GM18511 (cell line): ENCODE measurements at regions not wholly inside any gene's neighbourhood (a gene's known extent, or its start where the extent isn't known, plus 50 kb on each side); places are given as distances from the start of the nearest gene placed in this dataset.
"Not testable (repeated sequence)": the region's sequence is repeated elsewhere in the genome, so short reads cannot be mapped to it uniquely, and the experiment has no call there.

Experiments used
- ATAC-seq: cut with Tn5 transposase; IDR thresholded peaks from one replicate; pipeline ENCODE4 v1.9.1; 2021; ENCODE audit warnings: mild to moderate bottlenecking, moderate library complexity; ENCODE audit not compliant: unreplicated experiment

DNA sequence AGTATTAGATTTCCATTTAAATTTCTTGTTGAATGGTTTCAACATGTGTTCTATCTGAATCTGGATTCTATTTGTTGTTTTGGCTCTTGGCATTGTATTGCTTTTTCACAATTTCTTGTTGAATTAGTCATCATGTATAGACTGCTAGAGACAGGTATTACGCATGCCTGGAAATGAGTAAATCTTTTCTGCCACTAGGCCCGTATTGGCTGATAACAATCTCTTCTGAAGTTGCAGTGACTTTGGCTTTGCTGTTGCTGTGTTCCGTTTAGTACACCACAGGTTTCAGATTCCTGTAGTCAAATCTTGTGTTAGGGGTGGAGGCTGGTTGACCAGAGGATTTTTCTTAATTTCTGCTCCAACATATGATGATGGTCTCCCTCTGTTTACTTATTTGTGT is 1339.4 kb downstream of the GRIK2 start:
- no peak for ATAC-seq

- not testable (repeated sequence) for ATAC-seq
Observed at GRCh38 chr6:102722086-102722485, 1328.6 kb downstream of the GRIK2 start.

DNA sequence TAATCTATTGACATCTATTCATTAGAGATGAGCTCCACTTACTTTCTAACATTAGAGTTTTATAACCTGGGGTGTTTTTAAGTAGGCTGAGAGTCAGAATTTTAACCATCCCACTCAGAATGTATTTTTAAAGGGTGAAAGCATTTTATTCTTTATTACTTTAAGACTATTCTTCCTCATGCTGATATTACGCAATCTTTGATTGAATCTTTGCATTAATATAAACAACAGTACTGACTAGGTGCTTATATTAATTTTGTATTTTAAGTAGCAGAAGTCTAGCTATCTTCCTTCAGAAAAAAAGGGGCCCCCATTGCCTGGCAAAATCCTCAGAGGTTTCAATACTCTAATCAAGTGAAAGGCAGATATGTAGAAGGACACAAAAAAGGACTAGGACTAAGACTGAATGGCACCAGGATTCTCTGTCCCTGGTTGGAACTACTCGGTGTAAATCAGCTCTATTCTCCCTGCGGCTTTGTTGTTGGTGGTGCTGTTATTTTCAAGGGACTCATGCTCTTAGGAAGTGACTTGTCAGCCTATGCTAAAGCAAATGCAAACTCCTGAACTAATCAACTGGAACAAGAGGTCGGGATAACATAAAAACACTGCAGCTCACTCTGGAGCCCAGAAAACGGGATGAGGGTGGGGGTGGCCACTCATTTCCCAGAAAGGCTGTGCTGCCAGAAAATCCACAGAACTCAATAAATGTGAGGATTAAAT is 1324.4 kb downstream of the GRIK2 start:
- no peak for ATAC-seq

GRCh38 chr6:102717252-102717651 is 1323.7 kb downstream of the GRIK2 start:
- no peak for ATAC-seq

- no peak for ATAC-seq
Observed at GRCh38 chr6:102701019-102701418, 1307.5 kb downstream of the GRIK2 start.

GRCh38 chr6:102686461-102686860 is 1293.0 kb downstream of the GRIK2 start:
- ATAC-seq, result no peak

DNA sequence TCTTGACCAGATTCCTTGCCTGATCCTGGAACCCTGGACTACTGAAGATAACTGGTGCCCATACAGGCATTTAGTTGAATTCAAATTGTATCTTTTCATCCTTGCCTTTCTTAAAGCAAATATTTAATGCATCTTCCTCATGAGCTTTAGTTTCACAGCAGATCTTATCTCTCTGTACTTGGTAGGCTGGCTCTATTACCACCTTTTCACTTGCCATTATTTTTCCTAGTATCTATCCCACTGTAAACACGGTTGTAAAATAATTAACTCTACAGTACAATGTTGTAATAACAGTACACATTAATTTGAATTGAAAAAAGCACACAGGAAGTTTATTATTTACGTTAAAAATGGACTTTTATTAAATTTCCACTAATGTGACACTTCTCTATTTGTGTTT is 1286.9 kb downstream of the GRIK2 start:
- no peak for ATAC-seq

DNA sequence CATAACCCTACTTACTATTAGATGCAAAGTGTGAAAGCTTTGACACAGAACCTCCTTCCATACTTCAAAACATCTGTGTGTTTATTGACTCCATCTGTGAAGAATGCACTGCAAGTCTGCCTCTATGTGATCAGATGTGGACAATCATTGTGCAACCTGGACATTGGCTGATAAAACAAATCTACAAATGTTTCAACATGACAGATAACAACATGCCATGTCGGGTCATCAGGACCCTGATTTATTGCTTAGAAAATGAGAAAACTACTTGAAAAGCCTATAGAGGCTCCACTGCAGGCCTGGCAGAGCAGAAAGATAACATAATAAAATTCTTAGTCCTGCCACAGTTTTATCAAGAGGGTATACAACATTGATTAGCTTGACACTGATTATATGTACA is 1286.4 kb downstream of the GRIK2 start:
- no peak for ATAC-seq

DNA sequence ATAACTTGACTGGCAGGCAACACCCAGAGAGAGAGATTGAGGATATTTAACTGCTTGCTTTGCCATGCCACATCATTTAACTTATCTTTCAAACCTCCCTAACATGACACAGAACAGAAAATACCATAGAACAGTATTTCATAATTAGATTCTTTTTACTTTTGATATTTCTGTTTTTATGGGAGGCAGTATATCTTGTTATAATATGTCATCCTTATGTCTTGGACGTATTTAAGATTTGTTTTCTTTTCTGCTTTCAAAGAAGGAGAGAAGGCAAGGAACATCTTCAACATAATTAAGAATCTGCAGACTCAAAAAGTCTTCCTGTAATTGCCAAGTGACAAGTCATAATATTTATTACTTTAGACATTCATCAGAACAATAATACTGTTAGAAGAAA is 1283.7 kb downstream of the GRIK2 start:
- ATAC-seq, result no peak

GRCh38 chr6:102670735-102671134 is 1277.2 kb downstream of the GRIK2 start:
- no peak for ATAC-seq

GRCh38 chr6:102662851-102663250 is 1269.3 kb downstream of the GRIK2 start:
- ATAC-seq, result no peak

DNA sequence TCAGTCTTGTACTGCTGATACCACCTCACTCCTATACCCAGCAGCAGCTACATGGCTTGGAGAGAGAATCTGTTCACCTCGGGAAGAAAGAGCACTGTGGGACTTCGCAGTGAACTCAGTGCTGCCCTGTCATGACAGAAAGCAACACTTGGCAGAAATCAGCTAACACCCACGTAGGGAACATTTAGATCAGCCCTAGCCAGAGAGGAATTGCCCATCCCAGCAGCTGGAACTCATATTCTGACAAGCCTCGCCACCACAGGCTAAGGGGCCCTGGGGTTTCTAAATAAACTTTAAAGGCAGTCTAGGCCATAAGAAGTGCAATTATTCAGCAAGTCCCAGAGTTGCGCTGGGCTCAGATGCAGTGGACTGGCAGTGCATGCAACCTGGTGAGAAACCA is 1266.8 kb downstream of the GRIK2 start:
- ATAC-seq, result no peak

GRCh38 chr6:102655823-102656222 is 1262.3 kb downstream of the GRIK2 start:
- no peak for ATAC-seq

GRCh38 chr6:102641426-102641825 is 1247.9 kb downstream of the GRIK2 start:
- ATAC-seq, result no peak

DNA sequence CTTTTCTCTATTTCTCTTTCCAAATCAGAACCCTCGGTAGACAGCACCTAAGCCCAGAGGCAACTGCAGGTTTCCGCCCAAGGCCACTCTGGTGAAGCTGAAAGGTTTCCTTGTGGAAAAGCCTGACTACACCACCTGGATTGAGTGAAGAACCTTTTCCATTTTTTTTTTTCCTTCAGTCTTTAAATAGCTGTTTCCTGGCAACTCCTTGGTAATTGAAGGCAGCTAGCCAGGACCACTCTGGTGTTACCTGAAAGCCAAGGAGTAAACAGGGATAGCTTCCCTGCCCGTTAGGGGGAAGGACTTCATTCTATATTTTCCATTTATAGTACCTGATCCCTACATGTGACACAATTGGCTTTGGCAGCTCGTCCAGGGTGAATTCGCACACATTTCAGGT is 1238.4 kb downstream of the GRIK2 start:
- ATAC-seq, result no peak

DNA sequence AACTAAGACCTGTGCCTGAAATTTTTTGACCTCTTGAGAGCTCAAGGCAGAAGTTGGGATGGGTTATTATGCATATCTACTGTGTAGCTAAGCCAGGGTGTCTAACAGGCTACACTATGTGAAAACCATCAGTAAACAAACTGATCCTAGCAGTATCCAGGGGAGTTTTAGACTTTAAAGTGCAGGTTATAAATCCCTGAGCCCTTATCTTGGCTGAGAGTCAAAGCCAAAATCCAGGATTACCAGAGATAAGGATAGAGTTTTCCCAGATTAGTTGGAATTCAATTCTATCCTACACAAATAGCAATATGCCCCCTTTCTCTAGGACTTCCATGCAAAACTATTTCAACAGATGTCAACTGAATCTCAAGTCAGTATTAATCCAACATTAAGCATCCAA is 1229.7 kb downstream of the GRIK2 start:
- no peak for ATAC-seq

DNA sequence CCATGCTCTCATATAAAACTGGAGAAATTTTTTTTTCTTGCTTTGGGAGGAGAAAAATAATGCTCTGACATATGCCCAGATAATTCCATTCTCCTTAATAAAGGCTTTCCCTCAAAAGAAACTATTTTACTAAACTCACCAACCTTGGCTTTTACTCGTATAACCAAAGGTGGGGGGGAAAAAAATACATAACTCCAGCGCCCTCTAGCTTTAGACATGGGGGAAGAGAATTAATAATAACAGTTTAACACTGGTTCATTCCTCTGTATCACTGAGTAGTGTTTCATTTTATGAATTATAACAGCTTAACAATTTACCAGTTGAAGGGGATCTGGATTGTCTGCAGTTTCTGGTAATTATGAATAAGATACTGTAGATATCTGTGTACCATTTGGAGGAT is 1226.1 kb downstream of the GRIK2 start:
- no peak for ATAC-seq

DNA sequence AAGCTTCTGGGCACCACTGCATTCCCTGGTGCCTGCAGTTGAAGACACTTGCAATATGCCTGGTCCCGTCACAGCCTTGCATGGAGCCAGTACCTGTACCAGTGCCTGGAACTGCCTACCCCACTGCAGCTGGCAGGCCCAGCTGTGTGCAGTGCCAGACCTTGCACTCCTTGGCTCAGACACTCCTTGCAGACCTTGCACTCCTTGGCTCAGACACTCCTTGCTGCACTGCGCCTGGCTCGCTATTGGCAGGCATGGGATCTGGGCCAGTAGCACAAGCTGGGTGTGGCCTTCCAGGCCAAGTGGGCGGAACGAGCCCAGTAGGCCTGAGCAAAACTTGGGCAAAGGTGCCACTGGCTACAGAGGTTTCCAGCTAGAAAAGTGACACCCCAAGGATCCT is 1189.1 kb downstream of the GRIK2 start:
- no peak for ATAC-seq

DNA sequence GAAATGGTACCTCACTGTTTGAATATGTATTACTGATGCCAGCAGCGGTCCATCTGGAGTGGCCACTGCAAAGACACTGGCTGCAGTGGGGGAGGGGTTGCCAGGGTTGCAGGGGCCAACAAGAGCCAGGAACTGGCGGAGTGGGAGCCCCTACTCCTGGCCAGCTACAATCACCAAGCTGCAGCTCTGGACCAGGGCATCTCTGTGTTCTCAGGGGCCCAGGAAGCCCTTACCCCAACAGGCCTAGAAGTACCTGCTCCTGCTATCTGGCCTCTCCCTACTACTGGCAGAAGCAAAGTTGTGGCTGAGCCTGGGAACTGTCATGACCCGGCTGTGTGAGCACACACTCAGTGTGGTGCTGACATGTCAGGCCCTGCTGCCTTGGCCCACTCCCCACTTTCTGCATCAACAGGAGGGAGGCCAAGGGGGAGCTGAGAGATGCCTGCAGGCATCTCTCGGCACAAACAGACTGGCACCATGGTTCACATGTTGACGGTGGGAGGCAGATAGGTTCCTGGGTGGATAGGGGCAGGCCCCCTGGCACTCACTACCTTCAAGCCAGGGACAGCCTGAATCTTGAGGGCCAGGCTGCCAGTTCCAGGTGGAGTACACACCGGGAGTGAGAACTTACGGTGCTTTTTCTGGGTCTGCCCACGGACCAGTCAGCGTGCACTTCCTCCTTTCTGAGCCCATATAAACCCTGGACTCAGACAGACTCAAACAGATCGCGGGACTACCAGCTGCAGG is 1188.0 kb downstream of the GRIK2 start:
- ATAC-seq, result no peak

- ATAC-seq, result no peak
Observed at GRCh38 chr6:102571236-102571908, 1177.9 kb downstream of the GRIK2 start.

DNA sequence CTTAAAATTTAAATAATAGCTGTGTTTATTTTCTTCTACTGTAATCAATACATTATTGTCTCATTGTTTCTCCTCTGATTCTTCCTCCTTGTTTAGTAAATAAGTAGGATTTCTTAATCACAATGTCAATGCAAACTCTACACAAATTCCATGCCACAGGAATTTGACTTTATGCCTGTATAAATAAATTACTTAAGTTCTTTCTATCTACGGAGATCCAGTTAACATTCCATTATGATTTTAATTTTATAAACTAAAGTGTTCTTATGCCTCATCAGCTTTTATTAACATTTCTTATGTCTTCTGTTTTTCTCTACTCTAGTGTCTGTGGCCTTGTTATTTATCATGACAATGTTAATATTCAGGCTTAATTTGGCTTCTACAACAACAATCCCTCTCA is 1169.2 kb downstream of the GRIK2 start:
- ATAC-seq, result no peak

DNA sequence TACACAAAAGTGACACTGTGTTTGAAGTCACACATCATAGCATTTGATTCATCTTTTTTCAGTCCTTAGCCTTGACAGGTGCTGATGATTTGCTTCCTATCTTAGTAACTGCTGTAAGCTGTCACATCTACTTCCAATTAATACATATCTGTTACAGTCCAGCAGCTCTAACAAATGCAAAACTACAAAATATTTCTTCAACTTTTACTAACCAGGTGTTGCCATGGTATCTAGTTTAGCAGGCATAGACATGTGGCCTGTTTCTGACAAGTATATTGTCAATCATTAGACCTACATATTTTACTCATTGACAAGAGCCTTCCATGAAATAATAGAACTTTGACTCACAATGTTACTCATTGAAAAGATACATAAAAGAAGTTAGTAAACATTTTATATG is 1159.7 kb downstream of the GRIK2 start:
- ATAC-seq, result no peak
